ENCODE measurements at regions not wholly inside any gene's neighbourhood (a gene's known extent, or its start where the extent isn't known, plus 50 kb on each side); places are given as distances from the start of the nearest gene placed in this dataset.

GRCh38 chr2:195538937-195539336 lies 118.1 kb upstream of the SLC39A10 start:
- TF ChIP-seq, protein P1, sequence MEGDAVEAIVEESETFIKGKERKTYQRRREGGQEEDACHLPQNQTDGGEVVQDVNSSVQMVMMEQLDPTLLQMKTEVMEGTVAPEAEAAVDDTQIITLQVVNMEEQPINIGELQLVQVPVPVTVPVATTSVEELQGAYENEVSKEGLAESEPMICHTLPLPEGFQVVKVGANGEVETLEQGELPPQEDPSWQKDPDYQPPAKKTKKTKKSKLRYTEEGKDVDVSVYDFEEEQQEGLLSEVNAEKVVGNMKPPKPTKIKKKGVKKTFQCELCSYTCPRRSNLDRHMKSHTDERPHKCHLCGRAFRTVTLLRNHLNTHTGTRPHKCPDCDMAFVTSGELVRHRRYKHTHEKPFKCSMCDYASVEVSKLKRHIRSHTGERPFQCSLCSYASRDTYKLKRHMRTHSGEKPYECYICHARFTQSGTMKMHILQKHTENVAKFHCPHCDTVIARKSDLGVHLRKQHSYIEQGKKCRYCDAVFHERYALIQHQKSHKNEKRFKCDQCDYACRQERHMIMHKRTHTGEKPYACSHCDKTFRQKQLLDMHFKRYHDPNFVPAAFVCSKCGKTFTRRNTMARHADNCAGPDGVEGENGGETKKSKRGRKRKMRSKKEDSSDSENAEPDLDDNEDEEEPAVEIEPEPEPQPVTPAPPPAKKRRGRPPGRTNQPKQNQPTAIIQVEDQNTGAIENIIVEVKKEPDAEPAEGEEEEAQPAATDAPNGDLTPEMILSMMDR (conservative IDR thresholded peaks at IDR 0.05; ENCODE audit: low read depth, low read length): no peak
- no peak for TF ChIP-seq EZH2 (IDR thresholded peaks at IDR 0.05; ENCODE audit: low read length, unreplicated experiment)
